G401.6 (cell line): ENCODE measurements at regions not wholly inside any gene's neighbourhood (a gene's known extent, or its start where the extent isn't known, plus 50 kb on each side); places are given as distances from the start of the nearest gene placed in this dataset.
"Not testable (repeated sequence)": the region's sequence is repeated elsewhere in the genome, so short reads cannot be mapped to it uniquely, and the experiment has no call there.

ENCODE experiments used
- FAIRE-seq: peaks from 2 replicates; lab custom pipeline; 2012; peaks lifted over from hg19 to GRCh38; lab: Jason Lieb, UNC

DNA sequence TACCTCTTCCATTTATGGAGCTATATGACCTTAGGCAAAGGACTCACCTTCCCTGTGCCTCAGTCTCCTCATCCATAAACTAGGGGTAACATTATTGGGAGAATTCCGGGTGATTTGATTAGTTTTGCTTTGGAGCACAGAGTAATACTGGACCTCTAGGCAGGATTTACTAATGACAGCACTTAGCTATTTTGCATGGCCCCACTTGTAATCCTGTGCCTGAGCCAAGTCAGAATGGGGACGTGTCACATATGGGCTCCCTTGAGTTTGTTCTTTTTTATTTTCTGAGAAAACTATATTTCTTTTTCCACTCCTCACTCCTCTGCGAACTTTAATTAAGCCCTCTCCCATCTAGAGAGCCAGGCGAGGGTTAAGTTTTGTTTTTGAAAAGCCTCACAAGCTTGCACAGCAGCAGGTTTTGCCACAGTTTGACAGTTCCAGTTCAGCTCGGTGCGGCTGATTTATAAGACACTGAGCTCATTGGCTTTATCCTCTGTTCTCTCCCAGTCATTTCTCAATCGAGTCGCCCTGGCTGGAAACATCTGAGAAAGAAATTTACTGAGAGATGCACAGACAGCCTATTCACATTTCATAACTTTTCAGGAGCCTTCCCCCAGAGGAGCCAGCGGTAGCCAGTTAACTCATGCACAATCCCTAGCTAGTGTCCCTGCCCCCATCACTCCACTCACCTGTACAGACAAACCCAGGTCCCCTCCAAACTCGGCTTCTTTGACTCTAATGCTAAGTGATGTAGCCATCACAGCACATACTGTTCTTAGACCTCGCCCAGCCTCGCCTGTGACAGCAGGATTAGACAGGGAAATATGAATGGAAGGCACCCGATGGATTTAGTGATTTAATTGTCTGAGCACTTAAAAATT, 441.9 kb upstream of the NPVF start:
- peak; percentile 91 for FAIRE-seq

DNA sequence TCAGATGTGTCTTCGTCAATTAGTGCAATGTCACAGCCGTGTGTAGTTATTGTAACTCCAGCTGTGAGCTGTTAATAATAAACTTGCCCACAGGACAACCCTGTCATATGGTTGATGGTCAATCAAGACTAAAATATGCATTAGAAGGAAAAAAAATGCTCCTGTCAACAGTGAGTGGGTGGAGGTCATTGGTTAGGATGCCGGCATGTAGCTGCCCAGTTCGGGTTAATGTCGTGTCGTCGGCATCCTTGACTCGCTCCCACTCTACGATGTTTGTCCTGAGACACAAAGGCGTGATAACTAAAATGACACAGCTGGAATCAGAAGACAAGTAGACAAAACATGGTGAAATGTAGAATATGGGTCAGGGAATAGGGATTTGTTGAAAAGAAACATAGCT, 442.8 kb upstream of the NPVF start:
- no peak for FAIRE-seq

DNA sequence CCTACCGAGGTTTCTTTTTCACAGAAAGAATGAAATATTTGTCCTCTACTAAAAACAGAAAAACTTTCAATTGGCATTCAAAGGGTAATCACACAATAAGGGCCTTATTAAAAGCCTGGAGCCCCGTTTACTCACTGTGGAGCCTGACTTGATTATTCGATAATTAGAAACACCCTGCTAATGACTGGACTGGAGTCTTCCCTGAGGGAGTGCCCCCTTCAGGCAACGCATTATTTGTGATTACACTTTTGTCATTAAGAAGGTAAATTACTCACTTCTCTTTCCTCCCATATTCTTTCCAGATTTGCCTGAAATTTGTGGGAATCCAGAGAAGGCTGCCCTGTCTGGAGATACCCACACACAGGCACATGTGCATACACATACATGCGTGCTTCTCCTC, 444.2 kb upstream of the NPVF start:
- peak; percentile 77 for FAIRE-seq

DNA sequence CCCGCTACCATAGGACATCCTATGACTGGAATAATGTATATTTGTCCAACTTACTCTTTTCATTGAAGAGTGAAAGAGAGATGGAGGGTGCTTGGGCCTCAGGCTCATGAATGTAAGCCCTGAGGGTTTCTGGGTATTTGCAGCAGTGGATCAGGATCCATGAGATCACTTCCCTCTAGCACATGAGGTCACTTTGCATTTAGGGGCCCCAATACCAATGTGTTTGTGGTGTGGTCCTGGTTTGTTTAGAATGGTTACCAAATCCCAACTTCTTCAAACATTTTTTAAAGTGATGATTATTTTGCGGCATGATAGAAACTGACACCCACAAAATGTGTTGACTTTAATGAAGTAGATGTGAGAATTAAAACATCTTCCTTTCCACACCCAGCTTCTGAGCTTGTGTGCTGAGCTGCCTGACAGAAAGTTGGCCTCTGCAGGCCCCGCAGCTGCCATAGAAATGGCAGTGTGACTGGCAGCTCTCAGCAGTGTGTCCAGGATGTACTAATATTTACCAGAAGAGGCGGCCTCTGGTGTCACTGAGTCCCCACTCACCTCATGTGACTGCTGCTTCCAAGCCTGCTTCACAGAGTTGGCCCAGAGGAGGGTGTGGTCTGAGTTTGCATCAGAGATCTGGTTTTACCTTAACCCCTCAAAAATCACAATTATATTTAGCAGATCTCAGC, 447.6 kb upstream of the NPVF start:
- FAIRE-seq: no peak

DNA sequence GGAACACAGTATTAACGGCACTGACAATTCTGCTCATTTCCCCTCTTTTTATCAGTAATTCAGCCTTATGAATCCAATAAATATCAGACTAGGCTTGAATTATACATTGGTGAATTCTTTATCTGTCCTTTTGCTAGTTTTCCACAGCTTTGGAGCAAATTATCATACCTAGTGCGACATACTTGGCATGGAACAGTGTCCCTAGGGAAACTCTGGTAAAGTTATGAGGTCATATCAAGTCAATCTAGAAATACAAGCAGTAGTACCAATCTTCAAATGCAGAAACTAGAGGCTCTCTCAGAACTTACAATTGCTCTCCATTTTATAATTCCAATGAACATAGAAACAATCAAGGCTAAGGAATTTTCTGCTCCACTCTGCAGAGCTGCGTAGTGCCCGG, 449.3 kb upstream of the NPVF start:
- FAIRE-seq: no peak

DNA sequence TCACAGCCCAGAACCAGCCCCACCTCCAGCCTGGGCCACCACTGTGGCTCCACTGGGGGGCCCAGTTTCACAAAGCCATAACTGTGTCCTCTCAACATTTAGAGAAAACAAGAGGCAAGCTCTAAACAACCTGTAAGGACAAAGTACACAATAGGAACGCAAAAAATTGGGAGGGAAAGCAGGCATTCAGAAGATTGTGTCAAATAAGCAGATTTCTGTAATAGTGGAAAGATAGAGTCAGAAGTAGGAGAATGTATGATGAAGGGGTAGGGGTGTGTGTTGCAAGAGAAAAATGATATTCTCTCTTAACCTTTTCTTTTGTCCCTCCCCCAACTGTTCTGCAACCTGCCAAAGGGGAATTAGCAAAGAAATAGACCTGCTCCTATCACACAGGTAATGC, 449.9 kb upstream of the NPVF start:
- no peak for FAIRE-seq

DNA sequence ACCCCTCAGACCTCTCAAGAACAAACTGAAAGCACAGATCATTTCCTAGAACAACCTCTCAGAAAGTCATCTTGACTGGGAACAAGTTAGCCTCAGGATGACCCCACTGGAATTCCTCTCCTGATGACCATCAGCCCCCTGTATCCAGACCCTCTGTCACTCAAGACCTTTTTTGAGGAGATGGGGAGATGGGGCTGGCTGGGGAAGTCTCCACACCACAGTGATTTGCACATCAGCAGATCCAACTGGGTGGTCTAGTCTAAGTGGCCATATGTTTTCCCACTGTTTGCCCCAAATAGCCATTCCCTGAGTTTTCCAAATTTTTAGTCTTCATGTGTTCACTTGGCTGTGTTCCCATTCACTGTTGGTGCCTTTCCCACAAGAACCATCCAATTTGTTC, 452.4 kb upstream of the NPVF start:
- FAIRE-seq: no peak

DNA sequence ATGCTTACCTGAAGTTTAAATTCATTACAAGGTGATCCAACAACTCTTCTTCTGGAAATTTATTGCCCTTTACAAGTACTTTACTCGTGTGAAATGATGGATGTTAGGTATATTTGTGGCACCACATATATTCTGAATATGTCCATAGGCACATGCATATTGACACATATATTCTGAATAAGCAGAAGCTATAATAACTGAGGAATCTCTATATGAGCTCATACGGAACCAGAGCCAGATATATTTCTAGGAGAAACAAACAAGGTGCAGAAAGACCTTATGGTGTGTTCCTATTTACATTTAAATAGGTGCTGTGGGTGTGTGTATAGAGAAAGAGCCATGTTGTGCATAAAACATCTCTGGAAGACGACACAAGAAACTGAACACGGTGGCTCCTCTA, 456.1 kb upstream of the NPVF start:
- FAIRE-seq: no peak

DNA sequence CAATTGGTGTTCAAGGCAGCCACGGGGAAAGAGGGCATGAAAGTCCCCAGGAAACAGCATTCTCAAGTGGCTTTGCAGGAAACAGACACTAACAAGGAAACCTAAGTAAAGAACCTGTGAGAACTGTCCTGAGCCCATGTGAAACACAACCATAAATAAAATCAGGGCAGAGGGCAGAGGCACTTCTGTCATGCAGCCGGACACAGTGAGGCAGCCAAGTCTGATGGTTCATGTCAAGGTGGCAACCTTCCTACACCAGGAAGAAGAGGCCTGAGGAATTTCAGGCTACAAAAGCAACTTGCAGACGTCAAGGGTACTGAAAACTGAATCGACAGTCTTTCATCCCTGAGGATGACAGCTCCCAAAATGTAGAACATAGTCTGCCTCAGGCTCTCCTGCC, 458.2 kb upstream of the NPVF start:
- no peak for FAIRE-seq

DNA sequence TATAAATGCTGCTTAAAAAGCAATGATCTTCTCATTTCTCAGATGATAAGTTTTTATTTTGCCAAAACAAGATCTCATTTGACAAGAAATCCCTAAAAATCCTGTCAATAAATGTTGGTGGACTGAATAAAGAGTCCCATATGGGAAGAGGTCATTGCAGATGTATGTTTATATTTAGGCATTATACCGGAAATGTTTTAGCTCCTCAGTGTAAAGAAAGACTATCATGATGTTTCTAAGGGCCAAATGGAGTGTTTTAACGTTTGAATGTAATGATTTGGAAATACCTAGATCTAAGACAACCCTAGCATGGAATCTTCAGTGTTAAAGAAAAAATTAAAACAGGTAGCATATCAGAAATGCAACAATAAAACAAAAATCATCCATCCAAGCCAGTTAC, 457.8 kb upstream of the NFE2L3 start:
- peak; percentile 6 for FAIRE-seq

DNA sequence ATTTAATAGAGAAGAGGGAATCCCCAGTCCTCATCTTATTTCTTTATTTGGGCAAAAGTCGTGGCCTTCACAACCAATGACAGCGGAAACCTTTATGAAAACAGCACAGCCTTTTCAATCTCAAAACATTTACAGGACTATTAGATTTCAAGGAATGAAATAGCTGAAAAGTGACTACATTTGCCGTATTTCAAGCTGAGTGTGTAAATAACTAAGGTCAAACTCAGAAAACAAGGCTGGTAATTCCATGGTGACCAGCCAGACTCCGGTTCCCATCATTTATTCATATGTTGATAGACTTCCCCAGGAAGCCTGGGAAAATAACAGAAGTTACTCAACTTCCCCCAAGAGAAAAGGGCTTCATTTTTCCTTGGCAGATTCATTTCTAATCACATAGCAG, 457.3 kb upstream of the NFE2L3 start:
- peak; percentile 66 for FAIRE-seq

DNA sequence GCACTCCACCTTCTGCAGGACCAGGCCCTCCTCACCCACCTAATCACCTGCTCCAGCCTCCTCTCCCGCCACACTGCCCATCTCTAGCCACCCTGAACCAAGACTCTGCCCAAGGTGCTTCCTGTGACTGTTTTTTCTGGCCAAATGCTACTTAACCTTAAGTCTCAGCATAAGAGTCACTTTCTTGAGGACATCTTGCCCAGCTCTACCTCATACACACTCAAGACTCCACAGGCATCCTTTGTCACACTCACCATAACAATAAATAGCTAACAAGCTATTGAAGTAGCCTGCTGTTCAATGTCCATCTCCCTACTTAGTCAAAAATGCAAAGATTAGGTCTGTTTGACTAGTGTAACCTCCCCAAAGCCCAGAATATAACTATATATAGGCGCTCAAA, 455.4 kb upstream of the NFE2L3 start:
- no peak for FAIRE-seq

DNA sequence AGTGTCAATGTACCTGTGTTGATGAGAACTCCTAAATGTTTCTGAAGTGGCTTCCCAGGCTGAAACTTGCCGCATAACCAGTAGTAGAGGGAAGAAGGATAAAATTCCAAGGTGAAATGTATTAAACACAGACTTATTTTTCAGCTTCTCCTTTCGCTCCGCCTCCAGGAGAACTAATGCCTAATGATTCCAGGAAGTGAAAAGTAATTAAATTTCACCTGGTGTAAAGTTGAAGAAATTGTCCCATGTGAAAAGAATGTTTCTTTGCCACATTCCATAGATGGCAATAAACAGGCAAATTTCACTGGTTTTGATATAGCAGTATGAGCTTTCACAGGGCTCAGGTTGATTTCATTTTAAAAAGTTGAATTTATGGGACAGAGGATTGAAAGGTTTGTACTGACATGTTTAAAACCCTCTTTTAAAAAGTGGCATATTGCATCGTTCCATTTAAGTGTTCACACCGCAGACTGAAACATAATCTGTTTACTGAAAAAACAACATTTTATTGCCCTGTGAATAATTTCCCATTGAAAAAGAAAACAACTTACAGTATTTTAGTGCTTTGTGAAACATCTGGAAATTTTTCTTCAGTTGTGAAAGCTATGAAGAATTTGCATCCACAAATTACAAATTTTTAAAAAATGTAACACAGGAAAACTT, 453.4 kb upstream of the NFE2L3 start:
- FAIRE-seq: peak; percentile 82

DNA sequence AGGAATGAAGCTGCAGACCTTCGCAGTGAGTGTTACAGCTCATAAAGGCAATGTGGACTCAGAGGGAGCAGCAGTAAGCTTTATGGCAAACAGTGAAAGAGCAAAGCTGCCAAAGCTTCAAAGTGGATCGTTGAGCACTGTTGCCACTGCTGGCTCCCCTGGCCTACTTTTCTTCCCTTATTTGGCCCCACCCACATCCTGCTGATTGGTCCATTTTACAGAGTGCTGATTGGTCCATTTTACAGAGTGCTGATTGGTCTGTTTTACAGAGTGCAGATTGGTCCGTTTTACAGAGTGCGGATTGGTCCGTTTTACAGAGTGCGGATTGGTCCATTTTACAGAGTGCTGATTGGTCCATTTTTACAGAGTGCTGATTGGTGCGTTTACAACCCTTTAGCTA, 451.9 kb upstream of the NFE2L3 start:
- FAIRE-seq: not testable (repeated sequence)

DNA sequence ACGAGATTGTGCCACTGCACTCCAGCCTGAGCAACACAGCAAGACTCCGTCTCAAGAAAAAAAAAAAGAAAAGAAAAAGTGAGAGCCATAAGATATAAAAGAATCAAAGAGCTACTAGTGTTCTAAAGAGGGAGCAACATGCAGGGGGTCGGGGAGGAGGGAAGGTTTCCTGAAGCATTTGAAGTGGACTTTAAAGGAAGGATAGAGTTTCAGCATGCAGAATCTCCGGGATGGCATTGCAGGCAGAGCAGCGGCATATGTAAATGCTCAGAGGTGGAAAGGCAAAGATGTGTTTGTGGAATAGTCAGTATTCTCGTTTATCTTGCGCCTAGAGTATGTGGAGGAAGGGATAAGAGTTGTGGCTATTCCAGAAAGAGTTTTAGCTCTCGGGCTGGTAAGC, 447.6 kb upstream of the NFE2L3 start:
- no peak for FAIRE-seq

DNA sequence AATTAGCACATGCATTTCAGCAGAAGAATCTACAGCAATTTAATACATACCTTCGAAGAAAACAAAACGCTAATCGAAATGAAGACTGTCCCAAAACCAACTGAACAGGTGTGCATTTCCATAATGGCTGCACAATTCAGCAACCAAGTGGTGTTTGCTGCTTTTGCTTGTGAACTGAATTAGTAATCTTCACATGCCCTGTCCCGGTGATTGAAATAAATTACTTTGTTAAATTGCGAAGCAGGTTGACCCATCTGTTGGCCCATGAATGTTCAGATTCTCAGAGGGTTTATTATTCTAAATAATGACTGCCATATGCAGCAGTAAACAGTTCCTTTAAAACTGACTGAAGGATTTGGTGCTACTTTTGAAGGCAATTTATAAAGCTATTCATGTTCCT, 445.2 kb upstream of the NFE2L3 start:
- FAIRE-seq: no peak

DNA sequence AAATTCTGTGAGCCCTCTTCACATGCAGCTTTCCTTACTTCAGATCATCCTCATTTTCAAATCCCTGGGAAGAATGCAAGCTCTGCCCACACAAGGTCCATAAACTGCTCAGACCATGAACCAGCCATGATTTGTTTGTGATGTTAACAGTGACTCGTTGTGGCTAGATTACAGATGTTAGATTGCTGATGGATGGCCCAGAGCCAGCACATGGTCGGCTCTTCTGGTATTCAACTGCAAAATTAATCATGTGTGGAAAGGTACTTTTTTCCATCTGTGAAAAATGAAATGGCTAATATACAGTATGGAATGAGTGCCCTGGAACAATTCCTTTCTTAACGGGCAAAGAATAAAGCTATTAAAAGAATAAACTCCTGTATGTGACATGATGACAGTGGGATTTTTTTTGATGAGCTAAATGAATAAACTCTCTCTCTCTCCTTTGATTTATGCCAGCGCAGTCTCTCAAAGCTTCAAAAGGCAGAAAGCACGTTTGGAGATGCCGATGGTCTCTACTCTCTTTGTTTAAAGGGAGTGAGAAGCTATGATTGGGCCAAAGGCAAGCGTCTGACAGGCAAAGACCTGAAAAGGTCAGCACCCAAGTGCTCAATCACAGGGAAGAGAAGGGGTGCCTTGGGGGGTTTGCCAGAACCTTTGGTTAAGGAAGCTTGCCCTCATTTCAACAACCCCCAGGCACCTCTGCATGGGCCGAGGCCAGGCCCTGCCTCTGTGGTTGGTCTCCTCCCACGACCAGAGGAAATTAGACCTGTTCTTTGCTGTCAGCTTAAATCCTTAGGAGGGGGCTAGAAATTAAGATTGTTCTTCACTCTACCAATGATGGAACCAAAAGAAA, 444.0 kb upstream of the NFE2L3 start:
- FAIRE-seq: no peak

DNA sequence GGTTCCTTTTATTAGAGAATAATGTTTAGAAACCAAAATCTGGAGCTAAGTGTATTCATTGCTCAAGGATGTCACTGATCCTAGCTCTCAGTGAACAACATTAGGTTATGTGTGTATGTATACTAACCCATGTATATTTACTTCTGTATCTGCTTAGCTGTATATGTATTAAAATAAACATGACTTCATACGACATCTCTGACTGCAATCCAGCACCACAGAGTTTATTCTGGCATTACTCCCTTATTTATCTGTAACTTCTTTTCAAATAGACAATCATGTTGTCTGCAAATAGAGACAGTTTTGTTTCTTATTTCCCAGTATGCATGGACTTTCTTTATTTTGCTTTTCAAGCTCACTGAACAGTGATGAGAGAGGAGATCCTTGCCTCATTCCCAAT, 441.0 kb upstream of the NFE2L3 start:
- no peak for FAIRE-seq

DNA sequence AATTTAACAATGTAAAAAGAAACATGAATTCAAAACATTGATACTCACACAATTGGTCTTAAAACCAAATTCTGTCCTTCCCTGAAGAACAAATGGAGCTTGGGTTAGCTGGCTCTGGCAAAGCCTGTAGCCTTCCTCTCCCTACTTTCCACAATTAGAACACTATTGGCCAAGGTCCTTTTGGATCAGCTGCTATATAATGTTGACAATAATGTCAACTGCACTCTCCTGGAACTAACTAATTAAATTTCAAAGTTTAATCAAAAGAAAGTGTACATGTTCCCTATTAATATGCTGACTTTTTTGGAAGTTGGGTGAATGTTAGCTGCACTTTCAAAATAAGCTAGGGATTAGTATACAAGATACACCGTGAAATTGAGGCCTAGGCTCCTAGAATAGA, 440.1 kb upstream of the NFE2L3 start:
- peak; percentile 36 for FAIRE-seq

DNA sequence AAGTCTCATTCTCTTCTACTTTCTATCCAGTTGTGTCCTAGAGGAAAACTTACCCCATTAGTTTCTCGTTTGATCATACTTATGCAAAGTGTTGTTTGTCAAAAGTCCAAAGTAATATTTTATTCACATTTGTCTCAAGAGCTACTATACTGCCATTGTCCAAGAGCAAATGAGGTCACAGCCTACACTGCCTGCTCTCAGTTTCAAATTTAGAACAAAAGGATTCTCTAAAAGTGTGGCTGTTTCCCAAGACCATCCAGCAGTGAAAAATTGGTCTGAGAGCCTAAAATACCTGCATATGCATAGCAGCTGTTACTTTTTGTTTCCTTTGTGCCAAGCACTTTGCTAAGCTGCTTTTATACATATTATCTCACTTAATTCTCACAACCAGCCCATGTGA, 439.5 kb upstream of the NFE2L3 start:
- no peak for FAIRE-seq

DNA sequence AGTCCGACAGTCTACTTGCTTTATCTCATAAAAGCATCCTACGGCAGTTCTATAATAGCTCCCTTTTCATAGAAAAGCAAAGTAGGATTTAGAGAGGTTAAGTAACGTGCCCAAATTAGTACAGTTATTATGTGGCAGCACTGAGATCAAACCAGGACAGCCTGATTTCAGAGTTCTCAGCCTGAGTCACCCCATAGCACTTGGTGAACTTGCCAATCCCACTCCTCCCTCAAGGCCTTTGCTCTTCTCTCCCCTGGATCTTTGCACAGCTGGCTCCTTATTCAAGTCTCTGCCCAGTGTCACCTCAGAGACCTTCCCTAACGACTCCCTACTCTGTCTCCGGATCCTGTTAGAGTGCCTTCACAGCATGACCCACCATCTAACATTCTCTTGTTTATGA, 438.0 kb upstream of the NFE2L3 start:
- no peak for FAIRE-seq

DNA sequence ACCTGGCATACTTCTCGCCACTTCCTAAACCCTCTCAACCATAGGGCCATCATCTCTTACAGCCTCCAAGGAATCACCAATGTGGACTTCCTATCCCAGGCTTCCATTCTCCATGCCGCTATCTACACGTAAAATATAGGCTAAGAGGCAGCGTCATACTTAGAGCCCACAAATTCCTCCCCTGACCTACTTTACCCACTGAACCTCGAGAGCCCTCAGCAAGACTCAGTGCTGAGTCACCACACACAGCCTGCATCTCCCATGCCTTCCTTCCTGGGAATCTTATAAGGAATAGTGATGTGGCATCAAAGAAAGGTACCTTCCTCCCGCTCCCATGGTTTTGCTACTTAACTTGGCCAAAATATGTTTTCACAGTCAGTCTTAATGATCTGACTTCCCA, 435.6 kb upstream of the NFE2L3 start:
- FAIRE-seq: no peak

DNA sequence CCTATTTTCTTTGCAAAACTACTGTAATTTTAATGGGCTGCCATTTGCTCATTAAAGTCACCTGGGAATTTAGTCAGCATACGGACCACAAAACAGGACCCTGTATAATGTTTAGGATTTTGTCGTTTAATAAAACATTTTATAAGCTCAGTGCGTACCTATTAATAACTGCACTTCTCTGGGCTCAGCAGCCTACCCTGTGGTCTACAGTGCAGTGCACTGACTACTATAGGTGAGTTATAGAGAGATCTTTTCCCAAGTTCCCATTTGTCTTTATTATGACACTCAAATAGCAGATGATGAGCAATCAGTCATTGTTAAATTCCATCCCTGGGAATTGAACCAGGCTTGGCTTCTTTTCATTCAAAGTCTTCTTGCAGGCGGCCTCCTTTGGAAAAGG, 433.4 kb upstream of the NFE2L3 start:
- no peak for FAIRE-seq
